OCI-LY7 (cell line): ENCODE measurements at regions not wholly inside any gene's neighbourhood (a gene's known extent, or its start where the extent isn't known, plus 50 kb on each side); places are given as distances from the start of the nearest gene placed in this dataset.

Experiments
- BruUV-seq: library from RNA; stranded (reverse); fragments of 400-500 nt; replicated peaks from 2 replicates; lab custom pipeline; 2021; lab: Mats Ljungman, UMichigan
- CTCF ChIA-PET: fragments of 300-600 bp; sonication (Branson Sonifier 250); formaldehyde crosslinking; loops from one replicate; lab custom pipeline; 2022; ENCODE audit warnings: antibody characterized with exemption; ENCODE audit not compliant: unreplicated experiment; lab: Charles Lee
- POLR2A ChIA-PET: fragments of 300-600 bp; sonication (Branson Sonifier 250); formaldehyde crosslinking; loops from one replicate; lab custom pipeline; 2022; ENCODE audit warnings: antibody characterized with exemption; lab: Charles Lee
- DNase-seq: peaks from one replicate; pipeline ENCODE4 v3.0.0-alpha.2; 2015; ENCODE audit warnings: low spot score
- H2AFZ ChIP-seq: fragments of 200-600 bp; sonication (generic), shearing (Covaris generic); 2 replicates; pipeline ENCODE4 v1.6.1; 2014; ENCODE audit warnings: mild to moderate bottlenecking, antibody characterized with exemption, low read length, moderate library complexity
- H3K27ac ChIP-seq: fragments of 200-600 bp; sonication (generic); 2 replicates; pipeline ENCODE4 v1.5.1; 2014; ENCODE audit warnings: mixed run types, low read depth, mild to moderate bottlenecking, moderate library complexity, low read length, inconsistent platforms; ENCODE audit not compliant: poor library complexity, severe bottlenecking
- H3K36me3 ChIP-seq: fragments of 200-600 bp; sonication (generic); 2 replicates; pipeline ENCODE4 v1.6.1; 2014; ENCODE audit warnings: mild to moderate bottlenecking, antibody characterized with exemption, low read length, moderate library complexity, mixed read lengths; ENCODE audit not compliant: insufficient read depth
- H3K4me1 ChIP-seq: fragments of 200-600 bp; sonication (generic); 2 replicates; pipeline ENCODE4 v1.5.1; 2014; ENCODE audit warnings: mild to moderate bottlenecking, low read length; ENCODE audit not compliant: insufficient read depth, poor library complexity, severe bottlenecking
- H3K4me2 ChIP-seq: fragments of 200-600 bp; sonication (generic); 2 replicates; pipeline ENCODE4 v1.6.1; 2014; ENCODE audit warnings: mild to moderate bottlenecking, low read length
- H3K4me3 ChIP-seq: fragments of 200-600 bp; sonication (generic); 2 replicates; pipeline ENCODE4 v1.5.1; 2014; ENCODE audit warnings: mild to moderate bottlenecking, low read depth, low read length; ENCODE audit not compliant: poor library complexity, severe bottlenecking
- H3K79me2 ChIP-seq: fragments of 200-600 bp; sonication (generic); 2 replicates; pipeline ENCODE4 v1.6.1; 2016; ENCODE audit warnings: low read depth, mild to moderate bottlenecking, low read length, moderate library complexity, mixed read lengths; ENCODE audit not compliant: insufficient read depth
- H3K9me2 ChIP-seq: fragments of 200-600 bp; sonication (generic); 2 replicates; pipeline ENCODE4 v1.6.1; 2016; ENCODE audit warnings: mild to moderate bottlenecking, low read length, mixed read lengths; ENCODE audit not compliant: insufficient read depth
- H3K9me3 ChIP-seq: fragments of 200-600 bp; sonication (generic); 2 replicates; pipeline ENCODE4 v1.6.1; 2014; ENCODE audit warnings: mild to moderate bottlenecking, mixed run types, low read length, mixed read lengths
- H4K20me1 ChIP-seq: fragments of 200-600 bp; sonication (generic); 2 replicates; pipeline ENCODE4 v1.6.1; 2014; ENCODE audit warnings: mild to moderate bottlenecking, antibody characterized with exemption, low read length, moderate library complexity, mixed read lengths; ENCODE audit not compliant: insufficient read depth
- CTCF ChIP-seq: fragments of 200-600 bp; sonication (generic); conservative IDR thresholded peaks from 2 replicates; pipeline ENCODE4 v1.5.1; 2014; ENCODE audit warnings: mild to moderate bottlenecking, antibody characterized with exemption, low read length, moderate library complexity, mixed read lengths
- EZH2phosphoT487 ChIP-seq: fragments of 200-600 bp; sonication (generic); IDR thresholded peaks from 2 replicates; pipeline ENCODE4 v1.6.1; 2018; ENCODE audit warnings: low read depth, borderline replicate concordance, mild to moderate bottlenecking, mixed run types, antibody characterized with exemption, low read length, moderate library complexity, mixed read lengths
- intact Hi-C: fragments of 100-400 bp; cut with micrococcal nuclease; formaldehyde crosslinking; loops from one replicate; pipeline ENCODE4 v1.10.0; 2022; ENCODE audit not compliant: unreplicated experiment

DNA sequence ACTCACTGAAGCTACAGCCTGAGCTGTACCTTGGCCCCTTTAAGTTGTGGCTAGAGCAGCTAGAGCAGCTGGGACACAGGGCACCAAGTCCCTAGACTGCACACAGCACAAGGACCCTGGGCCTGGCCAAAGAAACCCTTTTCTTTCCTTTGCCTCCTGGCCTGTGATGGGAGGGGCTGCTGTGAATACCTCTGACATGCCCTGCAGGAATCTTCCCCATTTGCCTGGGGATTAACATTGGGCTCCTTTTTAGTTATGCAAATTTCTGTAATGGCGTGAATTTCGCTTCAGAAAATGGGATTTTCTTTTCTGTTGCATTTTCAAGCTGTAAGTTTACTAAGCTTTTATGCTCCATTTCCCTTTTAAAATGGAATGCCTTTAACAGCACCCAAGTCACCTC, 611.2 kb upstream of the ARPP21 start:
- no peak overlapping the region for H2AFZ ChIP-seq
- ChIA-PET POLR2A (interaction anchor here (1.4 kb wide), 1 partner anchor 45 kb away, joined by 3 read pairs; no protein-coding TSS in a partner anchor), CTCF (no interaction called here)
- H3K9me2 ChIP-seq: no peaks in the 10 kb centered on the region
- no peak overlapping the region for H3K27ac ChIP-seq
- DNase-seq: no peak
- no peaks in the 10 kb centered on the region for H3K4me1 ChIP-seq
- no TSS peak for BruUV-seq
- no peaks in the 10 kb centered on the region for H4K20me1 ChIP-seq
- no peak for TF ChIP-seq EZH2phosphoT487
- TF ChIP-seq CTCF: no peak
- no peaks in the 10 kb centered on the region for H3K79me2 ChIP-seq
- H3K9me3 ChIP-seq: no peaks in the 10 kb centered on the region
- no peak overlapping the region for H3K4me3 ChIP-seq
- no peak overlapping the region for H3K4me2 ChIP-seq
- intact Hi-C loops: no loop called here
- H3K36me3 ChIP-seq: no peaks in the 10 kb centered on the region

DNA sequence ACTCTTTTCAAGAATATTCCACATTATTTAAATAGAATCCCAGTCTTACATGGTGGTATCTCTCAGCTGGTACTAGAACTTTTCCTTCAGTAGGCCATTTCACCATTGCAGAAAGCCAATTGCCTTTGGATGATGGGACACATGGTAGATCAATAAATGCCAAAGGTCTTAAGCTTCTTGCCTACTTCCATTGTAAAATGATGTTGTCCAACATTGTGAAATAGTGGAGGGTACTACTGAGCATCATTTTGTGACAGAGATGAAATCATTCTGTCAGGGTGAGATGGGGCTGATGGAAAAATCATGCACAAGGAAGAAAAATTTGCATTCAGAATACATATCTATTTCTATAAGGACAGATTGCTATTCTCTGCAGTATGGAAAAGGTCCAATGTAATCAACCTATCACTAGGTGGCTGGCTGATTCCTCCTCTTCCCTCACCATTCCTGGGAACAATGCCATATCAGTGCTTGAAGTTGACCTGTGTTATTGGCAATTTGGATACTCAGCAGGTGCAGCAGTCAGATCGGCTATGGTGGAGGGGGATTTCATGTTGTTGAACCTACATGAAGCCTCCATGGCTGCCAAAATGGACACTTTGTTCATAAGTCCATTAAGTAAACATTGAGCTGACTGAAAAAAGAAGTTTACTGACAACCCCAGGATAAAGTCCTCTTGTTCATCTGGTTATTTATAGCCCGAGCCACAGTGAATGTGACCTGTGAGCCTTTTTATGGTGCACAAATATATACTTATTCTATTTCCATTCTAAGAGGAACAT, 596.9 kb upstream of the ARPP21 start:
- TF ChIP-seq EZH2phosphoT487 (no peak), CTCF (no peak)
- BruUV-seq: no TSS peak
- H4K20me1 ChIP-seq: no peaks in the 10 kb centered on the region
- H3K9me2 ChIP-seq: no peaks in the 10 kb centered on the region
- no peak for DNase-seq
- intact Hi-C loops: no loop called here
- H3K9me3 ChIP-seq: no peaks in the 10 kb centered on the region
- no peaks in the 10 kb centered on the region for H3K4me1 ChIP-seq
- ChIA-PET CTCF (no interaction called here), POLR2A (no interaction called here)
- no peaks in the 10 kb centered on the region for H3K36me3 ChIP-seq
- no peak overlapping the region for H3K4me3 ChIP-seq
- no peak overlapping the region for H3K4me2 ChIP-seq
- no peaks in the 10 kb centered on the region for H3K79me2 ChIP-seq
- no peak overlapping the region for H3K27ac ChIP-seq
- no peak overlapping the region for H2AFZ ChIP-seq

DNA sequence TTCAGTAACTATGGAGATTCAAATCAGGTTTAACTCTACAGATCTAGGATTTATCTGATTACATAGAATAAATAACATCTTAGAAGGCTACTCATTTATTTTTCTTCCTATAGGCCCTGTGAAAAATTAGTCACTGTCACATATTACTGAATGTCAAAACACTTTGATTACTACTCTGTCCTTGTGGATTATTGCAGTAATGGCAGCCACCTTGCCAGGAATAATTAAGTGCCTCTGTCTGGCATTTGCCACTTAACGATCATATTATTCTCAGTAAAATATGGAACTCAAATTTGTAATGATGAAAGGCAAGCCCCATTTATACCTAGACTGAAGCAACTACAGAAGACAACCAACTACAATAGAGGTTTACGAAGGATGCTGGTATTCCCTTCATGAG, 596.3 kb upstream of the ARPP21 start:
- no peak for DNase-seq
- Histone ChIP-seq H3K4me3 (no peak overlapping the region), H4K20me1 (no peaks in the 10 kb centered on the region), H3K9me2 (no peaks in the 10 kb centered on the region), H3K4me2 (no peak overlapping the region), H2AFZ (no peak overlapping the region), H3K9me3 (no peaks in the 10 kb centered on the region), H3K27ac (no peak overlapping the region), H3K4me1 (no peaks in the 10 kb centered on the region), H3K79me2 (no peaks in the 10 kb centered on the region), H3K36me3 (no peaks in the 10 kb centered on the region)
- TF ChIP-seq CTCF (no peak), EZH2phosphoT487 (no peak)
- BruUV-seq: no TSS peak
- POLR2A ChIA-PET: no interaction called here
- intact Hi-C loops: no loop called here
- CTCF ChIA-PET: no interaction called here
